ENCODE measurements at regions not wholly inside any gene's neighbourhood (a gene's known extent, or its start where the extent isn't known, plus 50 kb on each side); places are given as distances from the start of the nearest gene placed in this dataset.
"Not testable (repeated sequence)": the region's sequence is repeated elsewhere in the genome, so short reads cannot be mapped to it uniquely, and the experiment has no call there.

DNA sequence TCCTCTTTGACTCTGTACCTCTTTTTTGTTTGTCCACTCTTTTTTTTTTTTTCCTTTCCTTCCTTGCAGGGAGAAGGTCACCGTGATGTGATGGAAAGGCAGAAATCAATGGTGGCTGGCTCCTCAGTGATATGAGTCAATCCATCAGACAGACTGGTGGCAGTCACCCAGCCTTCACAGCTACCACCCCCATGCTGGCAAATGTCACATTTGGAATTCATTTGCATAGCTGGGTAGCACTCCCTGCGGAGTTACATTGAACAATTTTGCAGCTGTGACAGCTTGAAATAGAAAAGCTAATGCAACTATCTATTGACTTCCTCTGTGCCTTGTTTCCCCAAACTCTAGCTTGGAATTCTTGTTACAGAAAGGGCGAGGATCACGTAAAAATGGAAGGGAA is 668.4 kb downstream of the C6orf118 start:
- no peaks in the 10 kb centered on the region for H3K9me3 ChIP-seq (ENCODE audit: low read depth, low read length)
- no peak for DNase-seq (ENCODE audit: low read depth, low spot score)
- H3K4me3 ChIP-seq, result no peak overlapping the region
- no peak overlapping the region for H3K9ac ChIP-seq (ENCODE audit: insufficient read length)
- TF ChIP-seq POLR2AphosphoS5 (IDR thresholded peaks at IDR 0.05; ENCODE audit: borderline replicate concordance, low read depth, low read length), result no peak
- TF ChIP-seq FOXP2 (optimal IDR thresholded peaks at IDR 0.05; ENCODE audit: control extremely low read depth, extremely low read length, insufficient read depth), result no peak
- no peak for TF ChIP-seq EZH2 (IDR thresholded peaks at IDR 0.05)
- H3K36me3 ChIP-seq (ENCODE audit: insufficient read depth, low read length), result no peaks in the 10 kb centered on the region
- H3K27ac ChIP-seq, result no peak overlapping the region

DNA sequence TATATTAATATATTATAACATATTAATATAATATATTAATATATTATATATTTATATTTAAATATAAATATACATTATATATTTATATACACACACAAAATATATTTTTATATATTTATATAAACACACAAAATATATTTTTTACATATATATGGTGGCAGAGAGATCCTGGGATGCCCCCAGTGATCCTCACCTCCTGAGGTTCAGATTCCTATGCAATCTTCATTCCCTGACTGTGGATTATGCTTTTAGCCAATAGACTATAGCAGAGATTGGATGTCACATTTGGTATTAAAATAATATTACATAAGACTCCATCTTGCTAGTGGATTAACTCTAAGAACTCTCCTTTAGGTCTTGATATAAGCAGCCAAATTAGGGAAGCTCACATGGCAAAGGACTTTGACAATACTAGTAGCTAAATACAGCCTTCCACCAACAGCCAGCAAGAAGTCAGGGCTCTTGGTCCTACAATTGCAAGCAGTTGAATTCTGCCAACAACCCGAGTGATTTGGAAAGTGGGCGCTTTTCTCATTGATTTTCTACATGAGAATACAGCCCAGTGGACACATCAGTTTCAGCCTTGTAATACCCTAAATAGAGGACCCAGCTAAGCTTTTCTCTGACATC is 681.0 kb downstream of the C6orf118 start:
- DNase-seq (ENCODE audit: low read depth, low spot score), result no peak
- H3K27ac ChIP-seq, result no peak overlapping the region
- TF ChIP-seq EZH2 (IDR thresholded peaks at IDR 0.05), result no peak
- TF ChIP-seq FOXP2 (optimal IDR thresholded peaks at IDR 0.05; ENCODE audit: control extremely low read depth, extremely low read length, insufficient read depth), result no peak
- no peak for TF ChIP-seq POLR2AphosphoS5 (IDR thresholded peaks at IDR 0.05; ENCODE audit: borderline replicate concordance, low read depth, low read length)
- H3K9ac ChIP-seq (ENCODE audit: insufficient read length), result no peak overlapping the region
- no peak overlapping the region for H3K4me3 ChIP-seq
- no peaks in the 10 kb centered on the region for H3K36me3 ChIP-seq (ENCODE audit: insufficient read depth, low read length)
- H3K9me3 ChIP-seq (ENCODE audit: low read depth, low read length), result no peaks in the 10 kb centered on the region

DNA sequence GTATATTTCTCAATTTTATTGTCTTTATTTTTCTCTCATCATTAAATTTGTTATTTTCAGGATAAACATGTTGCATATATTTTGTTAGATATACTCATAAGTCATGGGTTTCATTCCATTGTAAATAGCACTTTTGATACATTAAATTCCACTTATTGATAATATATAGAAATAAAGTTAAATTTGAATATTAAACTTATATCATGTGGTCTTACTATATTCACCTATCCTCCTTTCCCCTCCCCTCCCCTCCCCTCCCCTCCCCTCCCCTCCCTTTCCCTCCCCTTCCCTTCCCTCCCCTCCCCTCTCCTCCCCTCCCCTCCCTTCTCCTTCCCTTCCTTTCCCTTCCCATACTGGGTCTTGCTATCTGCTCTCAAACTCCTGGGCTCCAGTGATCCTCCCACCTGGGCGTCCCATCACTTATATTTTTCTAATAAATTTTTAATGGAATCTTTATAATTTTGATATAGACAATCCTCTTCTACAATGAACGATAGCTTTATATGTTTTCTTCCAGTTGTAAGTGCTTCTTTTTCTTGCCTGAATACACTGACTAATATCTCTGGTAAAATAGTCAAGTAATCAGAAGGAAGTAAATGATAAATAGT is 692.4 kb downstream of the C6orf118 start:
- no peak for DNase-seq (ENCODE audit: low read depth, low spot score)
- no peak overlapping the region for H3K27ac ChIP-seq
- no peak for TF ChIP-seq FOXP2 (optimal IDR thresholded peaks at IDR 0.05; ENCODE audit: control extremely low read depth, extremely low read length, insufficient read depth)
- TF ChIP-seq EZH2 (IDR thresholded peaks at IDR 0.05), result no peak
- no peak for TF ChIP-seq POLR2AphosphoS5 (IDR thresholded peaks at IDR 0.05; ENCODE audit: borderline replicate concordance, low read depth, low read length)
- H3K9ac ChIP-seq (ENCODE audit: insufficient read length), result no peak overlapping the region
- H3K4me3 ChIP-seq, result no peak overlapping the region
- H3K9me3 ChIP-seq (ENCODE audit: low read depth, low read length), result no peaks in the 10 kb centered on the region
- H3K36me3 ChIP-seq (ENCODE audit: insufficient read depth, low read length), result no peaks in the 10 kb centered on the region

DNA sequence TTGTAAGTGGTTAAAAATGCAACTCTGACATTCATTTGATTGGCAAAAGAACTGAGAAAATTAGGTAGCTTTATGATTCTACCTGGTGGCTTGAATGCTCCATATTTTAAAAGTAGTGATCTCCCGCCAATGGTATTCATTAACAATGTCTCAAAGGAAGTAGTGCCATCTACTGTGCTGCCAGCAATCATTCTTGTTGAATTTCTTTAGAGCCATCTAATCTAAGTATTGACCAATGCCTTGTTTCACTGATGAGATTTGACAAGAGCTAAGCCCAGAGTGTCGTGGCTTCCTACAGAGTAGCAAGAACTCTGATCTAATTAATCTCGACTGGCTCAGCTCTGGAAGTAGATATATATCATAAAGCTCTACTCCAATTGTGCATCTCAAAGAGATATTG is 696.7 kb downstream of the C6orf118 start:
- no peak overlapping the region for H3K9ac ChIP-seq (ENCODE audit: insufficient read length)
- H3K27ac ChIP-seq, result no peak overlapping the region
- H3K9me3 ChIP-seq (ENCODE audit: low read depth, low read length), result no peaks in the 10 kb centered on the region
- DNase-seq (ENCODE audit: low read depth, low spot score), result no peak
- no peaks in the 10 kb centered on the region for H3K36me3 ChIP-seq (ENCODE audit: insufficient read depth, low read length)
- H3K4me3 ChIP-seq, result no peak overlapping the region
- no peak for TF ChIP-seq FOXP2 (optimal IDR thresholded peaks at IDR 0.05; ENCODE audit: control extremely low read depth, extremely low read length, insufficient read depth)
- no peak for TF ChIP-seq EZH2 (IDR thresholded peaks at IDR 0.05)
- TF ChIP-seq POLR2AphosphoS5 (IDR thresholded peaks at IDR 0.05; ENCODE audit: borderline replicate concordance, low read depth, low read length), result no peak

DNA sequence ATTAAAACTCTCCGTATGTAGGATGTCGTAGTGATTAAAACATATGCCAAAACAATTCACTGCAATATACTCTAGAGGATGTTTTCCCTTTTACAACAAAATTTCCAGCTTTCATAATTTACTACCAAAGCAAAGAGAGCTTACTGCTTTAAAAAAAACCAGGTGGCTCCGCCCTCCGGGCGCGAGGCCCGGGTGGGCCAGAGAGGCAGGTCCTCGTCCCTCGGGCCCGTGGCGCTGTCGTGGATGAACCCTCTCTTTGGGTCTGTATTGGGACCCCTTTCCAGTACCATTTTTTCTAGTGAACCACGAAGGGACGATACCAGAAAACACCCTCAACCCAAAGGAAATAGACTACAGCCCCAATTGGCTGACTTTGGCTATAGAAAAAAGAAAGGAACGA is 698.5 kb downstream of the C6orf118 start:
- DNase-seq (ENCODE audit: low read depth, low spot score); H3K9me3 ChIP-seq (ENCODE audit: low read depth, low read length); H3K36me3 ChIP-seq (ENCODE audit: insufficient read depth, low read length); H3K27ac ChIP-seq; H3K4me3 ChIP-seq; H3K9ac ChIP-seq (ENCODE audit: insufficient read length): not testable (repeated sequence)

DNA sequence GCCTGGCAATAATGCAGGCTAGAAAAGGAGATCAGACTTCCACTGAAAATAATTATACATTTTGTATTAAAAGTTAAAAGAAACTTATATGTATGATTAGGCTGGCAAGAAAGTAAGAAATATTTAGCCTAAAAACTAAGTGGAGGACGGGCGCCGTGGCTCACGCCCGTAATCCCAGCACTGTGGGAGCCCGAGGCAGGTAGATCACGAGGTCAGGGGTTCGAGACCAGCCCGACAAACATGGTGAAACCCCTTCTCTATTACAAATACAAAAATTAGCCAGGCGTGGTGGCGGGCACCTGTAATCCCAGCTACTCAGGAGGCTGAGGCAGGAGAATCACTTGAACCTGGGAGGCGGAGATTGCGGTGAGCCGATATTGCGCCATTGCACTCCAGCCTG is 707.0 kb downstream of the C6orf118 start:
- H3K9me3 ChIP-seq (ENCODE audit: low read depth, low read length); H3K27ac ChIP-seq; H3K36me3 ChIP-seq (ENCODE audit: insufficient read depth, low read length); H3K4me3 ChIP-seq; DNase-seq (ENCODE audit: low read depth, low spot score); H3K9ac ChIP-seq (ENCODE audit: insufficient read length): not testable (repeated sequence)

DNA sequence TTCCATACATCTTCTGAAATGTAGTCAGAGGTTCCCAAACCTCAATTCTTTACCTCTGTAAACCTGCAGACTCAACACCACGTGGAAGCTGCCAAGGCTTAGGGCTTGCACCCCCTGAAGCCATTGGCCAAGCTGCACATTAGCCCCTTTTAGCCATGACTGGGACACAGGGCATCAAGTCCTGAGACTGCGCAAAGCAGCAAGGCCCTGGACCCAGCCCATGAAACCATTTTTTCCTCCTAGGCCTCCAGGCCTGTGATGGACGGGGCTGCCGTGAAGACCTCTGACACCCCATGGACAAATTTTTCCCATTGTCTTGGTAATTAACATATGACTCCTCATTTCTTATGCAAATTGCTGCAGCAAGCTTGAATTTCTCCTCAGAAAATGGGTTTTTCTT is 727.8 kb downstream of the C6orf118 start:
- Histone ChIP-seq H3K27ac (no peak overlapping the region), H3K36me3 (ENCODE audit: insufficient read depth, low read length) (no peaks in the 10 kb centered on the region), H3K4me3 (no peak overlapping the region), H3K9ac (ENCODE audit: insufficient read length) (no peak overlapping the region), H3K9me3 (ENCODE audit: low read depth, low read length) (no peaks in the 10 kb centered on the region)
- no peak for TF ChIP-seq POLR2AphosphoS5 (IDR thresholded peaks at IDR 0.05; ENCODE audit: borderline replicate concordance, low read depth, low read length)
- no peak for TF ChIP-seq EZH2 (IDR thresholded peaks at IDR 0.05)
- no peak for DNase-seq (ENCODE audit: low read depth, low spot score)

DNA sequence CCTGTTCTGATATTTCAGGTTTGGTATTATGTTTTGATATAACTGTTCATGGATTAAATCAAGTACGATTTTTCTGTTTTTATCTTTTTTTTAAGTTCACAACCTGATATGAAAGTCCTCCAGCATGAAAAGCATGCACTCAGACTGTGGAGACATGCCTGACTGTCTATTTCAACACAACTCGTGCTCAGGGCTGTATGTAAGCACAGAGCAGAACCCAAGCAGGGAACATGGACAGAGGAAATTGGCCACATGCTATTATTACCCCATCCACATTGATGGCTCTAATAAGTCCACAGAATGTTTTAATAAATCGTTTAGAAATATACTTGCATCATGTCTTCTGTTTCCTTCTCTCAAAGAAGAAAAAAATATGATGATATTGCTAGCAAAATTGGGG is 730.4 kb downstream of the C6orf118 start:
- Histone ChIP-seq H3K9ac (ENCODE audit: insufficient read length) (no peak overlapping the region), H3K4me3 (no peak overlapping the region), H3K27ac (no peak overlapping the region), H3K9me3 (ENCODE audit: low read depth, low read length) (no peaks in the 10 kb centered on the region), H3K36me3 (ENCODE audit: insufficient read depth, low read length) (no peaks in the 10 kb centered on the region)
- no peak for TF ChIP-seq FOXP2 (optimal IDR thresholded peaks at IDR 0.05; ENCODE audit: control extremely low read depth, extremely low read length, insufficient read depth)
- TF ChIP-seq POLR2AphosphoS5 (IDR thresholded peaks at IDR 0.05; ENCODE audit: borderline replicate concordance, low read depth, low read length), result no peak
- no peak for TF ChIP-seq EZH2 (IDR thresholded peaks at IDR 0.05)
- no peak for DNase-seq (ENCODE audit: low read depth, low spot score)

DNA sequence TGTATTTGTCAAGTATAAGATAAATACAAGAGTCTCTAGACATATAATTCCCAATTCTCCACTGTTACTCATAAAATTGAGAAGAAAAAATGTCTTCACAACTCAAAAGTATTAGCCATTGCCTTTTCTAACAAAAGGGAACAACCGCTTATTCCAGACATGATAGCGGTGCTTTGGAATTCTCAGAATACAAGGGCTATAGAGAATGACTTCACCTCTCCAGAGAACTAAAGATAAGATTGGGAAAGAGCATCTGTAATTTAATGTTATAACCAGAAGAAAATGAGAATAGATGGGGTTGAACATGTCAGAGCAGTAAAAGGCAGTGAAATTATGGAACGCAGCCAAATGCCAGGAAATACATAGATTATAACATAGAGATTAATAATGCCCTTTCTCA is 730.8 kb downstream of the C6orf118 start:
- H3K9me3 ChIP-seq (ENCODE audit: low read depth, low read length), result no peaks in the 10 kb centered on the region
- H3K9ac ChIP-seq (ENCODE audit: insufficient read length), result no peak overlapping the region
- no peak for TF ChIP-seq FOXP2 (optimal IDR thresholded peaks at IDR 0.05; ENCODE audit: control extremely low read depth, extremely low read length, insufficient read depth)
- TF ChIP-seq EZH2 (IDR thresholded peaks at IDR 0.05), result no peak
- no peak for TF ChIP-seq POLR2AphosphoS5 (IDR thresholded peaks at IDR 0.05; ENCODE audit: borderline replicate concordance, low read depth, low read length)
- H3K36me3 ChIP-seq (ENCODE audit: insufficient read depth, low read length), result no peaks in the 10 kb centered on the region
- no peak for DNase-seq (ENCODE audit: low read depth, low spot score)
- H3K27ac ChIP-seq, result no peak overlapping the region
- no peak overlapping the region for H3K4me3 ChIP-seq
